ENCODE measurements at regions not wholly inside any gene's neighbourhood (a gene's known extent, or its start where the extent isn't known, plus 50 kb on each side); places are given as distances from the start of the nearest gene placed in this dataset.

GRCh38 chr3:94937980-94938379, 875.1 kb downstream of the NSUN3 start:
- TF ChIP-seq CTCF (IDR thresholded peaks at IDR 0.05), result no peak
- no peak for TF ChIP-seq POLR2A (IDR thresholded peaks at IDR 0.05)
